HCT116 (cell line): ENCODE measurements at regions not wholly inside any gene's neighbourhood (a gene's known extent, or its start where the extent isn't known, plus 50 kb on each side); places are given as distances from the start of the nearest gene placed in this dataset.

Experiments
- ATF3 ChIP-seq: IDR thresholded peaks from 2 replicates; pipeline ENCODE4 v1.6.1; 2012
- CTCF ChIP-seq, 3 experiments: fragments of 200-600 bp in 1 of 3; sonication (generic) in 1 of 3; IDR thresholded peaks in 2 of 3; conservative IDR thresholded peaks in 1 of 3; 2 replicates each; pipeline ENCODE4 v1.5.1; 2012 to 2017; ENCODE audit warnings: low read depth in 2 of 3, low read length in 2 of 3, antibody characterized with exemption in 1 of 3, borderline replicate concordance in 1 of 3, control low read depth in 1 of 3, mild to moderate bottlenecking in 1 of 3, mixed read lengths in 1 of 3, mixed run types in 1 of 3, moderate library complexity in 1 of 3; ENCODE audit not compliant: insufficient read depth in 1 of 3
- EGR1 ChIP-seq: IDR thresholded peaks from 2 replicates; pipeline ENCODE4 v1.6.1; 2012; ENCODE audit warnings: low read depth
- EZH2 ChIP-seq: fragments of 200-600 bp; sonication (generic); IDR thresholded peaks from 2 replicates; pipeline ENCODE4 v1.6.1; 2017; ENCODE audit warnings: antibody characterized with exemption, mixed run types
- FOSL1 ChIP-seq: IDR thresholded peaks from 2 replicates; pipeline ENCODE4 v1.6.1; 2012; ENCODE audit warnings: low read depth
- POLR2A ChIP-seq: IDR thresholded peaks from 2 replicates; pipeline ENCODE4 v1.7.0; 2011; ENCODE audit warnings: borderline replicate concordance; ENCODE audit not compliant: insufficient read depth, insufficient read length; ENCODE audit errors: extremely low read depth
- POLR2AphosphoS5 ChIP-seq: IDR thresholded peaks from 2 replicates; pipeline ENCODE4 v1.6.1; 2011; ENCODE audit warnings: mild to moderate bottlenecking, low read depth, low read length, moderate library complexity
- REST ChIP-seq: IDR thresholded peaks from 2 replicates; pipeline ENCODE4 v1.6.1; 2012; ENCODE audit warnings: low read depth
- SIN3A ChIP-seq: IDR thresholded peaks from 2 replicates; pipeline ENCODE4 v1.6.1; 2012; ENCODE audit warnings: low read depth
- SP1 ChIP-seq: IDR thresholded peaks from 2 replicates; pipeline ENCODE4 v1.6.1; 2012; ENCODE audit warnings: low read depth
- TCF7L2 ChIP-seq: IDR thresholded peaks from 2 replicates; pipeline ENCODE4 v1.7.0; 2011; ENCODE audit warnings: borderline replicate concordance, inconsistent platforms; ENCODE audit not compliant: insufficient read depth, insufficient read length; ENCODE audit errors: extremely low read depth
- YY1 ChIP-seq: IDR thresholded peaks from 2 replicates; pipeline ENCODE4 v1.6.1; 2011; ENCODE audit warnings: low read length, low read depth, moderate library complexity, mild to moderate bottlenecking; ENCODE audit not compliant: insufficient replicate concordance; ENCODE audit errors: extremely low read depth
- ZBTB33 ChIP-seq: IDR thresholded peaks from 2 replicates; pipeline ENCODE4 v1.6.1; 2011; ENCODE audit warnings: mild to moderate bottlenecking, low read length, moderate library complexity; ENCODE audit not compliant: insufficient replicate concordance; ENCODE audit errors: extremely low read depth

GRCh38 chr3:189569473-189569872 is 61.7 kb upstream of the TP63 start:
- no peak for TF ChIP-seq POLR2A
- TF ChIP-seq CTCF (IDR thresholded peaks at IDR 0.05 in 2 of 3, conservative IDR thresholded peaks at IDR 0.05 in 1 of 3; ENCODE audit: borderline replicate concordance in 1 of 3, insufficient read depth in 1 of 3, low read depth in 2 of 3, low read length in 2 of 3): no peak
- no peak for TF ChIP-seq SP1
- no peak for TF ChIP-seq TCF7L2
- no peak for TF ChIP-seq REST
- TF ChIP-seq ZBTB33: no peak
- no peak for TF ChIP-seq FOSL1
- no peak for TF ChIP-seq EZH2
- TF ChIP-seq ATF3: no peak
- TF ChIP-seq YY1: no peak
- no peak for TF ChIP-seq EGR1
- TF ChIP-seq POLR2AphosphoS5: no peak
- no peak for TF ChIP-seq SIN3A
